KG1 (cell line): ENCODE measurements at regions not wholly inside any gene's neighbourhood (a gene's known extent, or its start where the extent isn't known, plus 50 kb on each side); places are given as distances from the start of the nearest gene placed in this dataset.
"Not testable (repeated sequence)": the region's sequence is repeated elsewhere in the genome, so short reads cannot be mapped to it uniquely, and the experiment has no call there.

Experiments used
- DNase-seq: peaks from one replicate; lab custom pipeline; 2025; lab: John Stamatoyannopoulos, UW

DNA sequence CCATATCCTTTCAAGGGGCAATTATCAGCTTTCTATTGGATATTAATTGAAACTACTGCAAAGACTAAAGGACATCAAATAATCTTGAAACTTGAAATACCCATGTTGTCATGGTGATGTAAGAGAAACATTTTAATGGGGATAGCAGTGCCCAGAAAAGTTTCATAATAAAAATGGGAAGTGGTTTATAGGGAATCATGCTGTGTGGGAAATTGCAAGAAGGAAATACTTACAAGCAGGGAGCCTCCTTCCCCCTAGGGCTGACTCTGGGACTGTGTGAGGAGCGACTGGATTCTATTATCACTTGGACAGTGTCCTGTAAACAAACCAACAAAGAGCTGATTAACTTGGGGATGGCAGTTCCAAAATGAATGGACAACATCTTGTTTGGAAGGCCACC is 1393.1 kb upstream of the GOT2 start:
- no peak for DNase-seq

- not testable (repeated sequence) for DNase-seq
Measured at GRCh38 chr16:60126115-60126514, 1392.0 kb upstream of the GOT2 start.

GRCh38 chr16:60123392-60124023 is 1389.4 kb upstream of the GOT2 start:
- DNase-seq = no peak

GRCh38 chr16:60120586-60120985 is 1386.5 kb upstream of the GOT2 start:
- DNase-seq = no peak

- DNase-seq = no peak
Measured at GRCh38 chr16:60110531-60110930, 1376.4 kb upstream of the GOT2 start.

GRCh38 chr16:60107871-60108270 is 1373.8 kb upstream of the GOT2 start:
- DNase-seq = no peak

GRCh38 chr16:60107437-60107836 is 1373.3 kb upstream of the GOT2 start:
- peak; percentile 24 for DNase-seq

DNA sequence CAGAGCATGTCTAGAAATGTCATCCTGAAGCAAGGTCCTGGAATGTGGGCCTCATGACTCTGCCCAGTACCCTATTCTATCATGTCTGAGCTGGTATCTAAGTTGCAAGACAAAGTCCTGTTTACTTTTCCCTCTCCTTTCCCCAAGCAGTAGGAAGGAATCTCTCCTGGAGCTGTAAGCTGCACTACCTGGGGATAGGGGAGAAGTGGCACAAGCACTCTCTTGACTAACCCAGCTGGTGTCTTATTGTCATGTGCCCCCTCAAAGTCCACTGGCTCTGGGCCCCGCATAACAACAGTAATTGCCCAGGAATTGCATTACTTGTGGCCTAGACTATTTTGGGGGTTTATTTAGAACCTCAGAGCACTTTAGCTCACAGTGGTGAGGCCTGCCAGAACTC is 1366.3 kb upstream of the GOT2 start:
- no peak for DNase-seq

DNA sequence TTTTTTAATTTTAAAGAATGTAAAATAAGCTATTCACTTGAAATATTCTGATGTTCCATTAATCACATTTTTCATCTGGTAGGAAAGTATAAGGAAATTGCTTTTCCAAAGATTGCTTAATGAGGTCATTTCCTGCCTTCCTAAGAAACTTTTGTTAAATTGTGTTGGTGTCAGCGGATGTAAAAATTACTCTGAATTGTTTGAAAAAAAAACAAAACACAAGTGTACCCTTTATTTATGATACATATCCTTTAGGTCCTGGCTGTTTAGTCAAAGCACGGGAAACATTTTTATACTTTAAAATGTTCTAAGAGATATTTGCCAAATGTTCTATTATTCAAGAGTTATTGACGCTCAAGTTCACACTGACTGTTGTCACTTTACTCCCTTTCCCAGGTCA is 1357.4 kb upstream of the GOT2 start:
- DNase-seq = no peak

DNA sequence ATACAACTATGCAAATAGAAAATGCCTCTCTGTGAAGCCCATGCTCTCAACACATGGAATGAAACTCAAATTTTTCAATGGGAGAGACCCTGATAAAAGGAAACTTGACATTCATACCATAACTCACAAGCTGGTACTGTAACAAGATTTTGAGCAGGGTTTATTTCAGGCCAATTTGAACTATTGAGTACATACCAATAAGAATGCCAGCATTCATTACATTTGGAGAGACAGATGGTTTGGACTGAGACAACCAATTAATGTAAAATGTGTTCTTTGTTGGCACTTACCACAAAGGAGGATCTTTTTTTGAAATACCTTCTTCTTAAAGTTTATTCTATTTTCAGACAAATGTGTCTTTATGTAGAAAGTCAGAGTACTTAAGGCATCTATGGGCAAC is 1357.0 kb upstream of the GOT2 start:
- DNase-seq = no peak

GRCh38 chr16:60087530-60087929 is 1353.4 kb upstream of the GOT2 start:
- DNase-seq = no peak

DNA sequence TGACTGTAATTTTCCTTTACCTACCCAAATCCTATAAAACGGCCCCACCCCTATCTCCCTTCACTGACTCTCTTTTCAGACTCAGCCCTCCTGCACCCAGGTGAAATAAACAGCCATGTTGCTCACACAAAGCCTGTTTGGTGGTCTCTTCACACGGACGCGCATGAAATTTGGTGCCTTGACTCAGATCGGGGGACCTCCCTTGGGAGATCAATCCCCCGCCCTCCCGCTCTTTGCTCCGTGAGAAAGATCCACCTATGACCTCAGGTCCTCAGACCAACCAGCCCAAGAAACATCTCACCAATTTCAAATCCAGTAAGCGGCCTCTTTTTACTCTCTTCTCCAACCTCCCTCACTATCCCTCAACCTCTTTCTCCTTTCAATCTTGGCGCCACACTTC is 1344.7 kb upstream of the GOT2 start:
- not testable (repeated sequence) for DNase-seq

- no peak for DNase-seq
Measured at GRCh38 chr16:60077861-60078260, 1343.7 kb upstream of the GOT2 start.

GRCh38 chr16:60074378-60074777 is 1340.3 kb upstream of the GOT2 start:
- DNase-seq = no peak

GRCh38 chr16:60073376-60073775 is 1339.3 kb upstream of the GOT2 start:
- no peak for DNase-seq

- no peak for DNase-seq
Measured at GRCh38 chr16:60064026-60064425, 1329.9 kb upstream of the GOT2 start.

GRCh38 chr16:60061396-60061795 is 1327.3 kb upstream of the GOT2 start:
- no peak for DNase-seq

- DNase-seq = no peak
Measured at GRCh38 chr16:60060731-60061130, 1326.6 kb upstream of the GOT2 start.

DNA sequence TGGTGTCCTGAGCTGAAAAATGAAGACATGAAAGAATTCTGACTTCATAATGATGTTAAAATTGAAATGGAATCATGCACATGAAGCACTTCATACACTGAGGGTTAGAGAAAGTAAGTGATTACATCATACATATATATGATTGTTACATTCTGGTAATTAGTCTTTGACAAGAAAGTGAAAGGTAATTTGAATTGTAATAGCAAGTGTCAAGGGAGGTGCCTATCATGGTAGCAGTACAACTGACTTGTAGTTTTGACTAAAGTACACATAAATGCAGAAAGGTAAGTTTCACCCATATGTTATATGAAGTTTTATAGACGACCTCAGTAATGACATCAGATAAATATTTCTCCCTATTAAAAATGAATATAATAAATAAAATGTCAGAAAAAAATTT is 1325.0 kb upstream of the GOT2 start:
- DNase-seq = no peak

- DNase-seq = no peak
Measured at GRCh38 chr16:60041671-60042070, 1307.6 kb upstream of the GOT2 start.

GRCh38 chr16:60031740-60032139 is 1297.6 kb upstream of the GOT2 start:
- DNase-seq = no peak

DNA sequence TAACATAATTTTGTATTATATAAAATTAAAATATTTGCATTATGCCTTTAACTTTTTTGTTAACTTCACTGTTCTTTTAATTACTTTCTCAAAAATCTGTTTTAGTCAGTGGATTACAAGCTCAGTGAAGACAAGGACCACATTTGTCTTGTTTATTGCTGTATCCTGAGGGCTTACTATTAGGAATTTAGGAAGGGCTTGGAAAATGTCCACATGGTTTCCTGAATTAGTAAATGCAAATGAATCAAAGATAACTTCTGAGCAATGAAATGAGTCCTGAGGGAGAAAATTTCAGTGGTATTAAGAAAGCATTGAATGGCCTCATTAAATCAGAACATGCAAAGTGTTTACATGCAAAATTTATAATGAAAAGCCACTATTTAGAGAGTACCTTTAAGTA is 1293.2 kb upstream of the GOT2 start:
- no peak for DNase-seq

- DNase-seq = no peak
Measured at GRCh38 chr16:60013076-60013475, 1279.0 kb upstream of the GOT2 start.

DNA sequence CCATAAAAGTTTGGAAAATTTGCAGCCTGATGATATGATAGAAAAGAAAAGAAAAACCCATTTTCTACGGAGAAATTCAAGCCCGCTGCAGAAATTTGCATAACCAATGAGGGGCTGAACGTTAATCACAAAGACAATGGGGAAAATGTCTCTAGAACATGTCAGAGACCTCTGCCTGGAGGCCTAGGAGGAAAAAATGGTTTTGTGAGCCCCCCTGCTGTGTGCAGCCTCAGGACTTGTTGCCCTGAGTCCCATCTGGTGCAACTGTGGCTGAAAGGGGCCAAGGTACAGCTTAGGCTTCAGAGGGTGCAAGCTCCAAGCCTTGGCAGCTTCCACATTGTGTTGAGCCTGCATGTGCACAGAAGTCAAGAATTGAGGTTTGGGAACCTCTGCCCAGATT is 1267.4 kb upstream of the GOT2 start:
- no peak for DNase-seq

GRCh38 chr16:59997706-59998105 is 1263.6 kb upstream of the GOT2 start:
- DNase-seq = no peak
